ENCODE measurements at regions not wholly inside any gene's neighbourhood (a gene's known extent, or its start where the extent isn't known, plus 50 kb on each side); places are given as distances from the start of the nearest gene placed in this dataset.

- TF ChIP-seq, protein P1, sequence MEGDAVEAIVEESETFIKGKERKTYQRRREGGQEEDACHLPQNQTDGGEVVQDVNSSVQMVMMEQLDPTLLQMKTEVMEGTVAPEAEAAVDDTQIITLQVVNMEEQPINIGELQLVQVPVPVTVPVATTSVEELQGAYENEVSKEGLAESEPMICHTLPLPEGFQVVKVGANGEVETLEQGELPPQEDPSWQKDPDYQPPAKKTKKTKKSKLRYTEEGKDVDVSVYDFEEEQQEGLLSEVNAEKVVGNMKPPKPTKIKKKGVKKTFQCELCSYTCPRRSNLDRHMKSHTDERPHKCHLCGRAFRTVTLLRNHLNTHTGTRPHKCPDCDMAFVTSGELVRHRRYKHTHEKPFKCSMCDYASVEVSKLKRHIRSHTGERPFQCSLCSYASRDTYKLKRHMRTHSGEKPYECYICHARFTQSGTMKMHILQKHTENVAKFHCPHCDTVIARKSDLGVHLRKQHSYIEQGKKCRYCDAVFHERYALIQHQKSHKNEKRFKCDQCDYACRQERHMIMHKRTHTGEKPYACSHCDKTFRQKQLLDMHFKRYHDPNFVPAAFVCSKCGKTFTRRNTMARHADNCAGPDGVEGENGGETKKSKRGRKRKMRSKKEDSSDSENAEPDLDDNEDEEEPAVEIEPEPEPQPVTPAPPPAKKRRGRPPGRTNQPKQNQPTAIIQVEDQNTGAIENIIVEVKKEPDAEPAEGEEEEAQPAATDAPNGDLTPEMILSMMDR (IDR thresholded peaks at IDR 0.05) = no peak
- no peak for TF ChIP-seq POLR2A (IDR thresholded peaks at IDR 0.05)
These were observed 232.6 kb downstream of the PRDM9 start for GRCh38 chr5:23740029-23740428.

All from heart left ventricle (tissue), 13 donors.